NCI-H1105 (cell line): ENCODE measurements at regions not wholly inside any gene's neighbourhood (a gene's known extent, or its start where the extent isn't known, plus 50 kb on each side); places are given as distances from the start of the nearest gene placed in this dataset.

ENCODE experiments used
- DNase-seq: peaks from one replicate; lab custom pipeline; 2025; lab: John Stamatoyannopoulos, UW

GRCh38 chr9:107118863-107119624 lies 164.0 kb upstream of the RAD23B start:
- no peak for DNase-seq

- no peak for DNase-seq
Observed at GRCh38 chr9:107119735-107120134, 163.3 kb upstream of the RAD23B start.

GRCh38 chr9:107123389-107123788 lies 159.7 kb upstream of the RAD23B start:
- no peak for DNase-seq

- no peak for DNase-seq
Observed at GRCh38 chr9:107127608-107128007, 155.5 kb upstream of the RAD23B start.

- peak; percentile 59 for DNase-seq
Observed at GRCh38 chr9:107131108-107131799, 151.8 kb upstream of the RAD23B start.

- no peak for DNase-seq
Observed at GRCh38 chr9:107136296-107136695, 146.8 kb upstream of the RAD23B start.

- DNase-seq = no peak
Observed at GRCh38 chr9:107137495-107138202, 145.4 kb upstream of the RAD23B start.

- DNase-seq = no peak
Observed at GRCh38 chr9:107138261-107138992, 144.7 kb upstream of the RAD23B start.

- DNase-seq = no peak
Observed at GRCh38 chr9:107141967-107142366, 141.1 kb upstream of the RAD23B start.

GRCh38 chr9:107142430-107142829 lies 140.6 kb upstream of the RAD23B start:
- DNase-seq = no peak

- DNase-seq = no peak
Observed at GRCh38 chr9:107142896-107143603, 140.0 kb upstream of the RAD23B start.

- DNase-seq = no peak
Observed at GRCh38 chr9:107144475-107144874, 138.6 kb upstream of the RAD23B start.

GRCh38 chr9:107147134-107147533 lies 135.9 kb upstream of the RAD23B start:
- DNase-seq = no peak

- no peak for DNase-seq
Observed at GRCh38 chr9:107148216-107148615, 134.9 kb upstream of the RAD23B start.

GRCh38 chr9:107149756-107150155 lies 133.3 kb upstream of the RAD23B start:
- no peak for DNase-seq

- no peak for DNase-seq
Observed at GRCh38 chr9:107153336-107153735, 129.7 kb upstream of the RAD23B start.

- DNase-seq = no peak
Observed at GRCh38 chr9:107154291-107154690, 128.8 kb upstream of the RAD23B start.

- no peak for DNase-seq
Observed at GRCh38 chr9:107154766-107155165, 128.3 kb upstream of the RAD23B start.

- no peak for DNase-seq
Observed at GRCh38 chr9:107155244-107155817, 127.7 kb upstream of the RAD23B start.

GRCh38 chr9:107158321-107158720 lies 124.8 kb upstream of the RAD23B start:
- no peak for DNase-seq

GRCh38 chr9:107161338-107161737 lies 121.7 kb upstream of the RAD23B start:
- no peak for DNase-seq
